Glutamatergic neuron (in vitro differentiated cells): ENCODE measurements at regions not wholly inside any gene's neighbourhood (a gene's known extent, or its start where the extent isn't known, plus 50 kb on each side); places are given as distances from the start of the nearest gene placed in this dataset.

Experiments
- DNase-seq: peaks from one replicate; pipeline ENCODE4 v3.0.0; 2022
- H3K27ac Mint-ChIP-seq: one replicate; pipeline ENCODE4 v1.8.0; 2020; ENCODE audit warnings: mild to moderate bottlenecking, mixed read lengths, inconsistent platforms; ENCODE audit not compliant: unreplicated experiment
- H3K27me3 Mint-ChIP-seq: one replicate; pipeline ENCODE4 v1.8.0; 2020; ENCODE audit warnings: mild to moderate bottlenecking, moderate library complexity, mixed read lengths, inconsistent platforms; ENCODE audit not compliant: unreplicated experiment
- H3K36me3 Mint-ChIP-seq: one replicate; pipeline ENCODE4 v1.8.0; 2020; ENCODE audit warnings: mild to moderate bottlenecking, mixed read lengths, inconsistent platforms; ENCODE audit not compliant: unreplicated experiment
- H3K4me1 Mint-ChIP-seq: one replicate; pipeline ENCODE4 v1.8.0; 2020; ENCODE audit warnings: mild to moderate bottlenecking, low read depth, mixed read lengths, inconsistent platforms; ENCODE audit not compliant: unreplicated experiment
- H3K4me3 Mint-ChIP-seq: one replicate; pipeline ENCODE4 v1.8.0; 2020; ENCODE audit warnings: mild to moderate bottlenecking, mixed read lengths, inconsistent platforms; ENCODE audit not compliant: unreplicated experiment
- H3K9me3 Mint-ChIP-seq: one replicate; pipeline ENCODE4 v1.8.0; 2020; ENCODE audit warnings: mild to moderate bottlenecking, moderate library complexity, mixed read lengths, inconsistent platforms; ENCODE audit not compliant: unreplicated experiment
- TF ChIP-seq, protein P1 (sequence below): fragments of 200-600 bp; sonication (generic); IDR thresholded peaks from one replicate; pipeline ENCODE4 v1.5.0; 2021; ENCODE audit not compliant: partially characterized antibody, unreplicated experiment

- H3K36me3 Mint-ChIP-seq, result no peaks in the 10 kb centered on the region
- H3K27ac Mint-ChIP-seq, result no peak overlapping the region
- no peak overlapping the region for H3K4me3 Mint-ChIP-seq
- DNase-seq, result no peak
- TF ChIP-seq, protein P1, sequence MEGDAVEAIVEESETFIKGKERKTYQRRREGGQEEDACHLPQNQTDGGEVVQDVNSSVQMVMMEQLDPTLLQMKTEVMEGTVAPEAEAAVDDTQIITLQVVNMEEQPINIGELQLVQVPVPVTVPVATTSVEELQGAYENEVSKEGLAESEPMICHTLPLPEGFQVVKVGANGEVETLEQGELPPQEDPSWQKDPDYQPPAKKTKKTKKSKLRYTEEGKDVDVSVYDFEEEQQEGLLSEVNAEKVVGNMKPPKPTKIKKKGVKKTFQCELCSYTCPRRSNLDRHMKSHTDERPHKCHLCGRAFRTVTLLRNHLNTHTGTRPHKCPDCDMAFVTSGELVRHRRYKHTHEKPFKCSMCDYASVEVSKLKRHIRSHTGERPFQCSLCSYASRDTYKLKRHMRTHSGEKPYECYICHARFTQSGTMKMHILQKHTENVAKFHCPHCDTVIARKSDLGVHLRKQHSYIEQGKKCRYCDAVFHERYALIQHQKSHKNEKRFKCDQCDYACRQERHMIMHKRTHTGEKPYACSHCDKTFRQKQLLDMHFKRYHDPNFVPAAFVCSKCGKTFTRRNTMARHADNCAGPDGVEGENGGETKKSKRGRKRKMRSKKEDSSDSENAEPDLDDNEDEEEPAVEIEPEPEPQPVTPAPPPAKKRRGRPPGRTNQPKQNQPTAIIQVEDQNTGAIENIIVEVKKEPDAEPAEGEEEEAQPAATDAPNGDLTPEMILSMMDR, result no peak
- H3K4me1 Mint-ChIP-seq, result no peaks in the 10 kb centered on the region
- H3K27me3 Mint-ChIP-seq, result no peaks in the 10 kb centered on the region
- no peaks in the 10 kb centered on the region for H3K9me3 Mint-ChIP-seq
These were observed 118.3 kb upstream of the AADACL2 start for GRCh38 chr3:151615464-151615863.

GRCh38 chr3:151612115-151612514 is 121.6 kb upstream of the AADACL2 start:
- H3K27me3 Mint-ChIP-seq, result no peaks in the 10 kb centered on the region
- no peak overlapping the region for H3K4me3 Mint-ChIP-seq
- no peaks in the 10 kb centered on the region for H3K4me1 Mint-ChIP-seq
- no peak for DNase-seq
- TF ChIP-seq, protein P1, result no peak
- no peaks in the 10 kb centered on the region for H3K9me3 Mint-ChIP-seq
- no peaks in the 10 kb centered on the region for H3K36me3 Mint-ChIP-seq
- no peak overlapping the region for H3K27ac Mint-ChIP-seq

DNA sequence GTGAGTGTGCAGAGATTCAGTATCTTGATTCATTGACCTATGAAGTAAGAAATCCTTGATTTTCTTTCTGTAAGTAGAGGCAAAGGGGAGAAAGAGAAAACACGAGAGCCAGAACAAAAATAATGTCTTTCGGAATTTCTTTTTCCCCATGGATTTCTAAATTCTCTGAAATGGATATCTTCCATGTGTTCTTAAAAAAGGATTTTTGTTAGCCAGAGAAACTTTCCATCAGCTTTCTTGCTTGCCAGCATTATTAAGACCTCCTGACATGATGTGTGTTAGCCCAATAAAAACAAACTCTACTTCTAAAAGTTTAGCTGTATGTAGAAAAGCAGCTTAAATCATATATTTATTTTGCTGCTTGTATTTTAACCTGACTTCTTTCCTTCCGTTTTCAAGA is 122.3 kb upstream of the AADACL2 start:
- Mint-ChIP-seq H3K9me3 (no peaks in the 10 kb centered on the region), H3K27ac (no peak overlapping the region), H3K4me1 (no peaks in the 10 kb centered on the region), H3K36me3 (no peaks in the 10 kb centered on the region), H3K27me3 (no peaks in the 10 kb centered on the region), H3K4me3 (no peak overlapping the region)
- no peak for DNase-seq
- TF ChIP-seq, protein P1, result no peak

GRCh38 chr3:151609491-151609890 is 124.2 kb upstream of the AADACL2 start:
- Mint-ChIP-seq H3K27me3 (no peaks in the 10 kb centered on the region), H3K9me3 (no peaks in the 10 kb centered on the region), H3K36me3 (no peaks in the 10 kb centered on the region), H3K4me3 (no peak overlapping the region), H3K27ac (no peak overlapping the region), H3K4me1 (no peaks in the 10 kb centered on the region)
- TF ChIP-seq, protein P1, result no peak
- DNase-seq, result no peak

GRCh38 chr3:151604891-151605290 is 128.8 kb upstream of the AADACL2 start:
- DNase-seq, result no peak
- Mint-ChIP-seq H3K27ac (no peak overlapping the region), H3K4me3 (no peak overlapping the region), H3K27me3 (no peaks in the 10 kb centered on the region), H3K9me3 (no peaks in the 10 kb centered on the region), H3K4me1 (no peaks in the 10 kb centered on the region), H3K36me3 (no peaks in the 10 kb centered on the region)
- TF ChIP-seq, protein P1, result no peak
